Prostate gland (tissue), 2 donors: ENCODE measurements at regions not wholly inside any gene's neighbourhood (a gene's known extent, or its start where the extent isn't known, plus 50 kb on each side); places are given as distances from the start of the nearest gene placed in this dataset.

Source experiments
- DNase-seq: peaks from one replicate; pipeline ENCODE4 v3.0.0-alpha.2; 2019; ENCODE audit warnings: low spot score
- H3K27ac ChIP-seq, 2 donors: fragments of 200-600 bp; sonication (generic); 2 replicates each; pipeline ENCODE4 v1.5.1; 2017 to 2019
- H3K27me3 ChIP-seq: fragments of 200-600 bp; sonication (generic); replicated peaks from 2 replicates; pipeline ENCODE4 v1.5.1; 2019; ENCODE audit not compliant: insufficient read depth
- H3K36me3 ChIP-seq, 2 donors: fragments of 200-600 bp; sonication (generic); 1 replicate in 1 of 2; 2 replicates in 1 of 2; pipeline versions ENCODE4 v1.5.1 to v1.8.1; 2017 to 2019
- H3K4me1 ChIP-seq: fragments of 200-600 bp; sonication (generic); replicated peaks from 2 replicates; pipeline ENCODE4 v1.5.1; 2019
- H3K4me3 ChIP-seq, 2 donors: fragments of 200-600 bp; sonication (generic); 2 replicates each; pipeline ENCODE4 v1.5.1; 2017 to 2019
- H3K9me3 ChIP-seq: fragments of 200-600 bp; sonication (generic); 2 replicates; pipeline ENCODE4 v1.5.1; 2017
- CTCF ChIP-seq, 4 experiments: fragments of 200-600 bp in 2 of 4; fragments of 450-650 bp in 2 of 4; sonication (generic) in 2 of 4; IDR thresholded peaks; 1 replicate in 3 of 4; 2 replicates in 1 of 4; pipeline ENCODE4 v1.5.1; 2016 to 2019; ENCODE audit warnings: antibody characterized with exemption in 4 of 4, mild to moderate bottlenecking in 2 of 4, moderate library complexity in 2 of 4
- POLR2A ChIP-seq: fragments of 450-650 bp; IDR thresholded peaks from one replicate; pipeline ENCODE4 v1.6.1; 2016; ENCODE audit warnings: antibody characterized with exemption, mild to moderate bottlenecking
- POLR2AphosphoS5 ChIP-seq: sonication (generic); formaldehyde crosslinking; IDR thresholded peaks from one replicate; pipeline ENCODE4 v1.6.1; 2017; ENCODE audit warnings: antibody characterized with exemption
- WGBS: methylation state at CpG from one replicate; pipeline ENCODE4 v1.1.5; 2018; 5-methylcytosine and 5-hydroxymethylcytosine counted together
- intact Hi-C: fragments of 100-400 bp; cut with DNase I; formaldehyde crosslinking; loops from one replicate; pipeline ENCODE4 v1.14.2; 2022

GRCh38 chr1:4494027-4494426 is 160.4 kb upstream of the AJAP1 start:
- Histone ChIP-seq H3K4me3 (no peak overlapping the region), H3K9me3 (no peaks in the 10 kb centered on the region), H3K36me3 (no peaks in the 10 kb centered on the region), H3K27ac (no peak overlapping the region), H3K4me1 (no peaks in the 10 kb centered on the region), H3K27me3 (no peaks in the 10 kb centered on the region)
- intact Hi-C loops, result no loop called here
- TF ChIP-seq CTCF (IDR thresholded peaks at IDR 0.05), result no peak
- TF ChIP-seq POLR2A, result no peak
- TF ChIP-seq POLR2AphosphoS5, result no peak
- DNase-seq, result no peak
- 90% methylated on average over 5 of the region's 5 CpGs for WGBS

GRCh38 chr1:4494558-4494957 is 159.9 kb upstream of the AJAP1 start:
- no peaks in the 10 kb centered on the region for H3K9me3 ChIP-seq
- no peaks in the 10 kb centered on the region for H3K4me1 ChIP-seq
- intact Hi-C loops, result no loop called here
- H3K27ac ChIP-seq, result no peak overlapping the region
- DNase-seq, result no peak
- no peaks in the 10 kb centered on the region for H3K27me3 ChIP-seq
- 24% methylated on average over 7 of the region's 7 CpGs for WGBS
- TF ChIP-seq POLR2A (no peak), POLR2AphosphoS5 (no peak), CTCF (IDR thresholded peaks at IDR 0.05) (no peak)
- no peaks in the 10 kb centered on the region for H3K36me3 ChIP-seq
- no peak overlapping the region for H3K4me3 ChIP-seq

- no peak for DNase-seq
- no peak for TF ChIP-seq CTCF (IDR thresholded peaks at IDR 0.05)
- TF ChIP-seq POLR2AphosphoS5, result no peak
- TF ChIP-seq POLR2A, result no peak
- Histone ChIP-seq H3K4me3 (no peak overlapping the region), H3K27me3 (no peaks in the 10 kb centered on the region), H3K9me3 (no peaks in the 10 kb centered on the region), H3K36me3 (no peaks in the 10 kb centered on the region), H3K27ac (no peak overlapping the region), H3K4me1 (no peaks in the 10 kb centered on the region)
- WGBS, result 80% methylated on average over 12 of the region's 12 CpGs
- intact Hi-C loops, result no loop called here
Measured at GRCh38 chr1:4495809-4496208, 158.6 kb upstream of the AJAP1 start.

- TF ChIP-seq POLR2A (no peak), CTCF (IDR thresholded peaks at IDR 0.05) (no peak), POLR2AphosphoS5 (no peak)
- Histone ChIP-seq H3K27ac (no peak overlapping the region), H3K36me3 (no peaks in the 10 kb centered on the region), H3K9me3 (no peaks in the 10 kb centered on the region), H3K4me3 (no peak overlapping the region), H3K4me1 (no peaks in the 10 kb centered on the region), H3K27me3 (no peaks in the 10 kb centered on the region)
- DNase-seq, result no peak
- intact Hi-C loops, result no loop called here
- WGBS, result 93% methylated on average over 11 of the region's 11 CpGs
Measured at GRCh38 chr1:4500441-4500840, 154.0 kb upstream of the AJAP1 start.

- DNase-seq, result no peak
- Histone ChIP-seq H3K36me3 (no peaks in the 10 kb centered on the region), H3K27me3 (no peaks in the 10 kb centered on the region), H3K4me1 (no peaks in the 10 kb centered on the region), H3K27ac (no peak overlapping the region), H3K4me3 (no peak overlapping the region), H3K9me3 (no peaks in the 10 kb centered on the region)
- intact Hi-C loops, result no loop called here
- TF ChIP-seq POLR2AphosphoS5 (no peak), POLR2A (no peak), CTCF (IDR thresholded peaks at IDR 0.05) (no peak)
- 65% methylated on average over 4 of the region's 4 CpGs for WGBS
Measured at GRCh38 chr1:4506591-4506990, 147.8 kb upstream of the AJAP1 start.
